ENCODE measurements at regions not wholly inside any gene's neighbourhood (a gene's known extent, or its start where the extent isn't known, plus 50 kb on each side); places are given as distances from the start of the nearest gene placed in this dataset.

DNA sequence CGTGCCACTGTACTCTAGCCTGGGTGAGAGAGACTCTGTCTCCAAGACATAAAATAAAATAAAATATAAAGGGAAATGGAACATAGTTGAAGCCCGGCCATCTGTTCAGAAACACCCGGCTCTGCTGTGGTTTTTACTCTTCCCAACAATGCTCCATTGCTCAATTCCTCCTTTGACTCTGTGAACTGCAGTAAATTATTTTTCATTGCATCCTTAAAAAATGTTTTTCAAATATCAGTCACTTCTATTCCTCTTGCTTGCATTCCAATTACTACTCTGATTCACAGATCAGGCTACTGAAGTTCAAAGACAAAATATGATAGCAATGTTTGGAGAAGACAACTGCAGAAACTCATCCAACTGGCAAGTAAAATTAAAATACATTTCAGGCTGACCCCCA lies 983.0 kb downstream of the SORCS1 start:
- no peak for DNase-seq (ENCODE audit: low read depth in 1 of 2, low spot score in 1 of 2)
- no peak for ATAC-seq
- 5% methylated on average over 3 of the region's 3 CpGs for WGBS (ENCODE audit: missing lambda C conversion rate)
- POLR2A ChIA-PET: no interaction called here
- Histone ChIP-seq H3K4me2 (no peak overlapping the region), H3K27ac (no peak overlapping the region), H3K9me3 (no peaks in the 10 kb centered on the region), H3K4me1 (no peaks in the 10 kb centered on the region), H3K4me3 (no peak overlapping the region)
- CTCF ChIA-PET: no interaction called here
- FAIRE-seq: no peak
- TF ChIP-seq HEYL (CRISPR knock-in tag; IDR thresholded peaks at IDR 0.05): no peak
- TF ChIP-seq EHF (CRISPR knock-in tag; IDR thresholded peaks at IDR 0.05): no peak
- TF ChIP-seq RNF2 (IDR thresholded peaks at IDR 0.05; ENCODE audit: borderline replicate concordance, low read depth): no peak
- no peak for TF ChIP-seq CTCF (IDR thresholded peaks at IDR 0.05)

- CTCF ChIA-PET: no interaction called here
- no peak overlapping the region for H3K27ac ChIP-seq
- H3K4me1 ChIP-seq: no peaks in the 10 kb centered on the region
- POLR2A ChIA-PET: no interaction called here
- no peak for TF ChIP-seq E2F6 (IDR thresholded peaks at IDR 0.05; ENCODE audit: borderline replicate concordance, low read depth)
- TF ChIP-seq CHD2 (IDR thresholded peaks at IDR 0.05; ENCODE audit: low read length, partially characterized antibody): no peak
- TF ChIP-seq, protein P1, sequence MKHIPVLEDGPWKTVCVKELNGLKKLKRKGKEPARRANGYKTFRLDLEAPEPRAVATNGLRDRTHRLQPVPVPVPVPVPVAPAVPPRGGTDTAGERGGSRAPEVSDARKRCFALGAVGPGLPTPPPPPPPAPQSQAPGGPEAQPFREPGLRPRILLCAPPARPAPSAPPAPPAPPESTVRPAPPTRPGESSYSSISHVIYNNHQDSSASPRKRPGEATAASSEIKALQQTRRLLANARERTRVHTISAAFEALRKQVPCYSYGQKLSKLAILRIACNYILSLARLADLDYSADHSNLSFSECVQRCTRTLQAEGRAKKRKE (CRISPR knock-in tag; IDR thresholded peaks at IDR 0.05; ENCODE audit: low read depth): no peak
- TF ChIP-seq HMGXB4 (CRISPR knock-in tag; IDR thresholded peaks at IDR 0.05; ENCODE audit: borderline replicate concordance): no peak
- DNase-seq (ENCODE audit: low read depth in 1 of 2, low spot score in 1 of 2) (no peak), ATAC-seq (no peak), FAIRE-seq (no peak)
- H3K4me2 ChIP-seq: no peak overlapping the region
- H3K4me3 ChIP-seq: no peak overlapping the region
- no peaks in the 10 kb centered on the region for H3K9me3 ChIP-seq
These were observed 985.1 kb downstream of the SORCS1 start for GRCh38 chr10:106179430-106179829.

DNA sequence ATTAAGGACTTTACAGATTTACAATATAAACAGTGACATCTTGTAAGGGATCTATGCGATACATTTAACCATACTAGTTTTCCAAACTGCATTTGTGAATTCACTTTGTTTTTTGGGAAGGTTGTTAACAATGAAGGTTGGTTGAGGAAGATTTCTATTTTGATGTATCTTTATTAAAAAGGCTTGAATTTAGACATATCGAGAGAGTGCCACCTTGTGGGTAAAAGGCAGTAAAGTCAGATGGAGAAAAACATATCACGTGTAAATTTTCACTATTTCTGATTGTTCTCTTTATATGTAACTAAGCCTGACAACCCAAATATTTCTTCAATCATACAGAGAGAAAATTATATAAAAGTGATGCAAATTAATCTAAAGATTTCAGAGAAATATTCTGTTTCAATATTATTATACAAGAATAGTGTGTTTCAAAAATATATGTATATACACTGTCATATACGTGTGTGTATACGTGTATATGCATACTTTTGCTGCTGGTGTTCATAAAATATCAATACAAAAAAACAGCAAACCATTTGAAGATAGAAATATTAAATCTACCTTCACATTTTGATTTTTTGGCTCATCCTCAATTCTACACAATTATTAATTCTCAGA lies 988.6 kb downstream of the SORCS1 start:
- no peak overlapping the region for H3K27ac ChIP-seq
- WGBS (ENCODE audit: missing lambda C conversion rate): 36% methylated on average over 5 of the region's 5 CpGs
- no peaks in the 10 kb centered on the region for H3K4me1 ChIP-seq
- no peak overlapping the region for H3K4me3 ChIP-seq
- CTCF ChIA-PET: no interaction called here
- FAIRE-seq (no peak), ATAC-seq (no peak), DNase-seq (ENCODE audit: low read depth in 1 of 2, low spot score in 1 of 2) (peak in 1 of 2 experiments; percentile 12)
- peak; percentile 26 to 28; a peak in 3 of 5 replicates for TF ChIP-seq RAD21 (conservative IDR thresholded peaks at IDR 0.05 in 1 of 2, IDR thresholded peaks at IDR 0.05 in 1 of 2)
- TF ChIP-seq CTCF (IDR thresholded peaks at IDR 0.05): 0 out of 3 replicates have a peak, but pooled peaks have one; percentile 16
- TF ChIP-seq EP300 (IDR thresholded peaks at IDR 0.05): no peak
- POLR2A ChIA-PET: no interaction called here
- no peak overlapping the region for H3K4me2 ChIP-seq
- no peaks in the 10 kb centered on the region for H3K9me3 ChIP-seq
